ENCODE measurements at regions not wholly inside any gene's neighbourhood (a gene's known extent, or its start where the extent isn't known, plus 50 kb on each side); places are given as distances from the start of the nearest gene placed in this dataset.
"Not testable (repeated sequence)": the region's sequence is repeated elsewhere in the genome, so short reads cannot be mapped to it uniquely, and the experiment has no call there.

- DNase-seq (ENCODE audit: extremely low spot score) = no peak
- POLR2A ChIA-PET = no interaction called here
- TF ChIP-seq CTCF (IDR thresholded peaks at IDR 0.05; ENCODE audit: control extremely low read depth, extremely low read depth, low read depth, missing control alignments) = no peak
- CTCF ChIA-PET = no interaction called here
These were observed 117.5 kb downstream of the ANXA2 start for GRCh38 chr15:60280259-60280658.

GRCh38 chr15:60283936-60284335, 113.8 kb downstream of the ANXA2 start:
- TF ChIP-seq CTCF (IDR thresholded peaks at IDR 0.05; ENCODE audit: control extremely low read depth, extremely low read depth, low read depth, missing control alignments) = no peak
- POLR2A ChIA-PET = no interaction called here
- CTCF ChIA-PET = interaction anchor here (1.2 to 1.6 kb wide), 2 partner anchors 16 to 19 kb away, joined by 3 to 4 read pairs; no protein-coding TSS in a partner anchor

GRCh38 chr15:60295901-60296300, 101.9 kb downstream of the ANXA2 start:
- DNase-seq (ENCODE audit: extremely low spot score); POLR2A ChIA-PET: not testable (repeated sequence)

More at GRCh38 chr15:60283936-60284335, 113.8 kb downstream of the ANXA2 start:
- DNase-seq (ENCODE audit: extremely low spot score) = no peak

DNA sequence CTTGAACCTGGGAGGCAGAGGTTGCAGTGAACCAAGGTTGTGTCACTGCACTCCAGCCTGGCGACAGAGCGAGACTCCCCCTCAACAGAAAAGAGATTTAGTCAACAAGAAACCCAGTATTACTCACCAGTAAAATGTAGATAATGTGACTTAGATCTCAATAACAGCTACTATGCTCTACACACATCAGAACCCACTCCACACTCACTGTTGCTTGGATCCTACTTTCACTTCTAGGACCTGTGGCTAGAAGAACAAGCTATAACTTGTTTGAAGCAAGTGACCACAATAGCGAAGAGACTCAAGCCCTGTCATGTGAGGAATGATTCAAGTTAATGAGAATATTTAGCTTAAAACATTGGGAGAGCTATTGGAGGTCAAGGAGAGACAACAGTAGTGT, 100.7 kb downstream of the ANXA2 start:
- TF ChIP-seq CTCF (IDR thresholded peaks at IDR 0.05; ENCODE audit: control extremely low read depth, extremely low read depth, low read depth, missing control alignments) = no peak
- DNase-seq (ENCODE audit: extremely low spot score) = no peak
- CTCF ChIA-PET = interaction anchor here (1.5 kb wide), 1 partner anchor 24 kb away, joined by 3 read pairs; no protein-coding TSS in a partner anchor
- POLR2A ChIA-PET = no interaction called here

More at GRCh38 chr15:60295901-60296300, 101.9 kb downstream of the ANXA2 start:
- CTCF ChIA-PET = not testable (repeated sequence)
